HG03521 (cell line): ENCODE measurements at regions not wholly inside any gene's neighbourhood (a gene's known extent, or its start where the extent isn't known, plus 50 kb on each side); places are given as distances from the start of the nearest gene placed in this dataset.

Experiments used
- ATAC-seq: cut with Tn5 transposase; IDR thresholded peaks from one replicate; pipeline ENCODE4 v1.9.1; 2021; ENCODE audit warnings: mild to moderate bottlenecking, moderate library complexity; ENCODE audit not compliant: unreplicated experiment

- ATAC-seq: no peak
Observed at GRCh38 chr3:194001728-194002459, 134.1 kb upstream of the HES1 start.

- ATAC-seq: peak; percentile 57
Observed at GRCh38 chr3:194003114-194004057, 132.6 kb upstream of the HES1 start.

- ATAC-seq: no peak
Observed at GRCh38 chr3:194005930-194006501, 129.9 kb upstream of the HES1 start.

- no peak for ATAC-seq
Observed at GRCh38 chr3:194007592-194008337, 128.2 kb upstream of the HES1 start.

GRCh38 chr3:194009019-194009418 lies 126.9 kb upstream of the HES1 start:
- no peak for ATAC-seq

- ATAC-seq: no peak
Observed at GRCh38 chr3:194009892-194010533, 125.9 kb upstream of the HES1 start.

GRCh38 chr3:194011807-194012206 lies 124.1 kb upstream of the HES1 start:
- ATAC-seq: no peak

GRCh38 chr3:194013928-194014327 lies 122.0 kb upstream of the HES1 start:
- no peak for ATAC-seq

GRCh38 chr3:194014756-194015155 lies 121.2 kb upstream of the HES1 start:
- no peak for ATAC-seq

- no peak for ATAC-seq
Observed at GRCh38 chr3:194019398-194020165, 116.4 kb upstream of the HES1 start.

GRCh38 chr3:194022052-194022451 lies 113.9 kb upstream of the HES1 start:
- ATAC-seq: no peak

GRCh38 chr3:194022816-194023215 lies 113.1 kb upstream of the HES1 start:
- ATAC-seq: no peak

GRCh38 chr3:194023501-194024280 lies 112.3 kb upstream of the HES1 start:
- no peak for ATAC-seq

- no peak for ATAC-seq
Observed at GRCh38 chr3:194025119-194025518, 110.8 kb upstream of the HES1 start.

GRCh38 chr3:194025951-194026350 lies 110.0 kb upstream of the HES1 start:
- ATAC-seq: no peak

GRCh38 chr3:194028434-194029004 lies 107.4 kb upstream of the HES1 start:
- ATAC-seq: no peak

GRCh38 chr3:194029846-194030245 lies 106.1 kb upstream of the HES1 start:
- ATAC-seq: no peak

- ATAC-seq: no peak
Observed at GRCh38 chr3:194030372-194030771, 105.6 kb upstream of the HES1 start.

GRCh38 chr3:194031349-194031748 lies 104.6 kb upstream of the HES1 start:
- no peak for ATAC-seq
